Panc1 (cell line): ENCODE measurements at regions not wholly inside any gene's neighbourhood (a gene's known extent, or its start where the extent isn't known, plus 50 kb on each side); places are given as distances from the start of the nearest gene placed in this dataset.

Source experiments
- CTCF ChIP-seq: fragments of 450-650 bp; IDR thresholded peaks from 2 replicates; pipeline ENCODE4 v1.5.1; 2017; ENCODE audit warnings: mild to moderate bottlenecking
- POLR2AphosphoS5 ChIP-seq: IDR thresholded peaks from 2 replicates; pipeline ENCODE4 v1.6.1; 2012; ENCODE audit warnings: mild to moderate bottlenecking, low read depth, low read length, moderate library complexity
- REST ChIP-seq, 2 experiments: IDR thresholded peaks; 2 replicates each; pipeline ENCODE4 v1.6.1; 2011 to 2012; ENCODE audit warnings: low read depth in 2 of 2, control low read depth in 1 of 2, low read length in 1 of 2, mild to moderate bottlenecking in 1 of 2, moderate library complexity in 1 of 2; ENCODE audit not compliant: insufficient read depth in 1 of 2

- TF ChIP-seq CTCF, result no peak
- TF ChIP-seq POLR2AphosphoS5, result no peak
- no peak for TF ChIP-seq REST (IDR thresholded peaks at IDR 0.05; ENCODE audit: insufficient read depth in 1 of 2, low read depth in 2 of 2, low read length in 1 of 2)
These were observed 163.3 kb downstream of the DMAC1 start for GRCh38 chr9:7636309-7636708.
